ENCODE measurements at regions not wholly inside any gene's neighbourhood (a gene's known extent, or its start where the extent isn't known, plus 50 kb on each side); places are given as distances from the start of the nearest gene placed in this dataset.

- ATAC-seq (ENCODE audit: low read depth) (no peak), DNase-seq (ENCODE audit: low spot score in 2 of 2) (no peak)
- no peak overlapping the region for H3K4me3 Mint-ChIP-seq
- H3K36me3 Mint-ChIP-seq = no peaks in the 10 kb centered on the region
- no peak overlapping the region for H3K27ac Mint-ChIP-seq
- H3K27me3 Mint-ChIP-seq = peaks cover 3% of the 10 kb centered on the region
- H3K4me1 Mint-ChIP-seq = no peaks in the 10 kb centered on the region
- peaks cover 5% of the 10 kb centered on the region for H3K9me3 Mint-ChIP-seq
Measured at GRCh38 chr10:8181496-8182157, 127.1 kb downstream of the GATA3 start.

GRCh38 chr10:8182806-8183205 lies 128.3 kb downstream of the GATA3 start:
- Mint-ChIP-seq H3K9me3 (peaks cover 5% of the 10 kb centered on the region), H3K4me3 (no peak overlapping the region), H3K36me3 (no peaks in the 10 kb centered on the region), H3K4me1 (no peaks in the 10 kb centered on the region), H3K27ac (no peak overlapping the region), H3K27me3 (peaks cover 5% of the 10 kb centered on the region)
- ATAC-seq (ENCODE audit: low read depth) (no peak), DNase-seq (ENCODE audit: low spot score in 2 of 2) (no peak)

- H3K4me1 Mint-ChIP-seq = no peaks in the 10 kb centered on the region
- no peak for DNase-seq (ENCODE audit: low spot score in 2 of 2)
Measured at GRCh38 chr10:8183241-8183704, 128.8 kb downstream of the GATA3 start.

GRCh38 chr10:8187171-8187666 lies 132.7 kb downstream of the GATA3 start:
- H3K27me3 Mint-ChIP-seq = peaks cover 13% of the 10 kb centered on the region
- H3K4me3 Mint-ChIP-seq = no peak overlapping the region
- H3K27ac Mint-ChIP-seq = no peak overlapping the region
- H3K4me1 Mint-ChIP-seq = peaks cover 3% of the 10 kb centered on the region
- H3K36me3 Mint-ChIP-seq = peaks cover 2% of the 10 kb centered on the region
- H3K9me3 Mint-ChIP-seq = peaks cover 9% of the 10 kb centered on the region
- ATAC-seq (ENCODE audit: low read depth) = no peak
- no peak for DNase-seq (ENCODE audit: low spot score in 2 of 2)

More at GRCh38 chr10:8183241-8183704, 128.8 kb downstream of the GATA3 start:
- Mint-ChIP-seq H3K4me3 (no peak overlapping the region), H3K9me3 (peaks cover 8% of the 10 kb centered on the region), H3K27ac (no peak overlapping the region), H3K36me3 (peaks cover 2% of the 10 kb centered on the region), H3K27me3 (peaks cover 7% of the 10 kb centered on the region)
- no peak for ATAC-seq (ENCODE audit: low read depth)

- DNase-seq (ENCODE audit: low spot score in 2 of 2) (no peak), ATAC-seq (ENCODE audit: low read depth) (no peak)
- H3K27me3 Mint-ChIP-seq = peaks cover 13% of the 10 kb centered on the region
- H3K4me1 Mint-ChIP-seq = peaks cover 3% of the 10 kb centered on the region
- H3K4me3 Mint-ChIP-seq = no peak overlapping the region
- H3K9me3 Mint-ChIP-seq = peaks cover 9% of the 10 kb centered on the region
- H3K36me3 Mint-ChIP-seq = peaks cover 2% of the 10 kb centered on the region
- no peak overlapping the region for H3K27ac Mint-ChIP-seq
Measured at GRCh38 chr10:8189458-8189857, 135.0 kb downstream of the GATA3 start.

- DNase-seq (ENCODE audit: low spot score in 2 of 2) = no peak
- H3K27me3 Mint-ChIP-seq = peaks cover 11% of the 10 kb centered on the region
- ATAC-seq (ENCODE audit: low read depth) = no peak
- peaks cover 6% of the 10 kb centered on the region for H3K9me3 Mint-ChIP-seq
- H3K27ac Mint-ChIP-seq = no peak overlapping the region
- H3K4me1 Mint-ChIP-seq = peaks cover 3% of the 10 kb centered on the region
- H3K36me3 Mint-ChIP-seq = peaks cover 2% of the 10 kb centered on the region
- no peak overlapping the region for H3K4me3 Mint-ChIP-seq
Measured at GRCh38 chr10:8192301-8192700, 137.8 kb downstream of the GATA3 start.

- Mint-ChIP-seq H3K4me3 (no peak overlapping the region), H3K27ac (no peak overlapping the region), H3K9me3 (peaks cover 2% of the 10 kb centered on the region), H3K27me3 (peaks cover 7% of the 10 kb centered on the region), H3K4me1 (peaks cover 3% of the 10 kb centered on the region), H3K36me3 (no peaks in the 10 kb centered on the region)
- DNase-seq (ENCODE audit: low spot score in 2 of 2) = no peak
- ATAC-seq (ENCODE audit: low read depth) = no peak
Measured at GRCh38 chr10:8193546-8193945, 139.1 kb downstream of the GATA3 start.

GRCh38 chr10:8194050-8194449 lies 139.6 kb downstream of the GATA3 start:
- Mint-ChIP-seq H3K36me3 (no peaks in the 10 kb centered on the region), H3K4me3 (no peak overlapping the region), H3K27me3 (peaks cover 5% of the 10 kb centered on the region), H3K9me3 (peaks cover 2% of the 10 kb centered on the region), H3K27ac (no peak overlapping the region), H3K4me1 (peaks cover under 1% of the 10 kb centered on the region)
- no peak for ATAC-seq (ENCODE audit: low read depth)
- no peak for DNase-seq (ENCODE audit: low spot score in 2 of 2)

- no peak overlapping the region for H3K4me3 Mint-ChIP-seq
- H3K36me3 Mint-ChIP-seq = no peaks in the 10 kb centered on the region
- no peak for ATAC-seq (ENCODE audit: low read depth)
- H3K4me1 Mint-ChIP-seq = no peaks in the 10 kb centered on the region
- H3K9me3 Mint-ChIP-seq = no peaks in the 10 kb centered on the region
- DNase-seq (ENCODE audit: low spot score in 2 of 2) = no peak
- peaks cover 4% of the 10 kb centered on the region for H3K27me3 Mint-ChIP-seq
- no peak overlapping the region for H3K27ac Mint-ChIP-seq
Measured at GRCh38 chr10:8206882-8207281, 152.4 kb downstream of the GATA3 start.

GRCh38 chr10:8211631-8212030 lies 157.1 kb downstream of the GATA3 start:
- H3K27me3 Mint-ChIP-seq = peaks cover 5% of the 10 kb centered on the region
- no peak overlapping the region for H3K4me3 Mint-ChIP-seq
- peaks cover 2% of the 10 kb centered on the region for H3K9me3 Mint-ChIP-seq
- ATAC-seq (ENCODE audit: low read depth) (no peak), DNase-seq (ENCODE audit: low spot score in 2 of 2) (no peak)
- H3K4me1 Mint-ChIP-seq = no peaks in the 10 kb centered on the region
- no peaks in the 10 kb centered on the region for H3K36me3 Mint-ChIP-seq
- no peak overlapping the region for H3K27ac Mint-ChIP-seq

GRCh38 chr10:8213735-8214134 lies 159.2 kb downstream of the GATA3 start:
- ATAC-seq (ENCODE audit: low read depth) (no peak), DNase-seq (ENCODE audit: low spot score in 2 of 2) (no peak)
- Mint-ChIP-seq H3K36me3 (no peaks in the 10 kb centered on the region), H3K27ac (no peak overlapping the region), H3K4me1 (no peaks in the 10 kb centered on the region), H3K4me3 (no peak overlapping the region), H3K9me3 (peaks cover 2% of the 10 kb centered on the region), H3K27me3 (peaks cover 3% of the 10 kb centered on the region)

- H3K27me3 Mint-ChIP-seq = peaks cover 3% of the 10 kb centered on the region
- H3K4me3 Mint-ChIP-seq = no peak overlapping the region
- H3K36me3 Mint-ChIP-seq = no peaks in the 10 kb centered on the region
- H3K27ac Mint-ChIP-seq = no peak overlapping the region
- ATAC-seq (ENCODE audit: low read depth) (no peak), DNase-seq (ENCODE audit: low spot score in 2 of 2) (no peak)
- peaks cover 2% of the 10 kb centered on the region for H3K9me3 Mint-ChIP-seq
- no peaks in the 10 kb centered on the region for H3K4me1 Mint-ChIP-seq
Measured at GRCh38 chr10:8214587-8214986, 160.1 kb downstream of the GATA3 start.

GRCh38 chr10:8216893-8217292 lies 162.4 kb downstream of the GATA3 start:
- ATAC-seq (ENCODE audit: low read depth) = no peak

GRCh38 chr10:8221451-8221850 lies 167.0 kb downstream of the GATA3 start:
- Mint-ChIP-seq H3K27ac (no peak overlapping the region), H3K36me3 (no peaks in the 10 kb centered on the region), H3K9me3 (no peaks in the 10 kb centered on the region), H3K4me3 (no peak overlapping the region), H3K27me3 (no peaks in the 10 kb centered on the region), H3K4me1 (no peaks in the 10 kb centered on the region)
- ATAC-seq (ENCODE audit: low read depth) (no peak), DNase-seq (ENCODE audit: low spot score in 2 of 2) (no peak)

More at GRCh38 chr10:8216893-8217292, 162.4 kb downstream of the GATA3 start:
- Mint-ChIP-seq H3K27ac (no peak overlapping the region), H3K36me3 (no peaks in the 10 kb centered on the region), H3K4me1 (no peaks in the 10 kb centered on the region), H3K4me3 (no peak overlapping the region), H3K9me3 (peaks cover 2% of the 10 kb centered on the region), H3K27me3 (peaks cover 3% of the 10 kb centered on the region)
- no peak for DNase-seq (ENCODE audit: low spot score in 2 of 2)

- no peak for ATAC-seq (ENCODE audit: low read depth)
- H3K36me3 Mint-ChIP-seq = no peaks in the 10 kb centered on the region
Measured at GRCh38 chr10:8224591-8224990, 170.1 kb downstream of the GATA3 start.

More at GRCh38 chr10:8224591-8224990, 170.1 kb downstream of the GATA3 start:
- H3K27me3 Mint-ChIP-seq = no peaks in the 10 kb centered on the region
- no peaks in the 10 kb centered on the region for H3K4me1 Mint-ChIP-seq
- H3K9me3 Mint-ChIP-seq = no peaks in the 10 kb centered on the region
- no peak overlapping the region for H3K4me3 Mint-ChIP-seq
- DNase-seq (ENCODE audit: low spot score in 2 of 2) = no peak
- H3K27ac Mint-ChIP-seq = no peak overlapping the region

Data from memory B cell (primary cell).